ENCODE measurements at regions not wholly inside any gene's neighbourhood (a gene's known extent, or its start where the extent isn't known, plus 50 kb on each side); places are given as distances from the start of the nearest gene placed in this dataset.
A peak's percentile ranks its signal among the peaks of the same experiment; 100 is the strongest.

DNA sequence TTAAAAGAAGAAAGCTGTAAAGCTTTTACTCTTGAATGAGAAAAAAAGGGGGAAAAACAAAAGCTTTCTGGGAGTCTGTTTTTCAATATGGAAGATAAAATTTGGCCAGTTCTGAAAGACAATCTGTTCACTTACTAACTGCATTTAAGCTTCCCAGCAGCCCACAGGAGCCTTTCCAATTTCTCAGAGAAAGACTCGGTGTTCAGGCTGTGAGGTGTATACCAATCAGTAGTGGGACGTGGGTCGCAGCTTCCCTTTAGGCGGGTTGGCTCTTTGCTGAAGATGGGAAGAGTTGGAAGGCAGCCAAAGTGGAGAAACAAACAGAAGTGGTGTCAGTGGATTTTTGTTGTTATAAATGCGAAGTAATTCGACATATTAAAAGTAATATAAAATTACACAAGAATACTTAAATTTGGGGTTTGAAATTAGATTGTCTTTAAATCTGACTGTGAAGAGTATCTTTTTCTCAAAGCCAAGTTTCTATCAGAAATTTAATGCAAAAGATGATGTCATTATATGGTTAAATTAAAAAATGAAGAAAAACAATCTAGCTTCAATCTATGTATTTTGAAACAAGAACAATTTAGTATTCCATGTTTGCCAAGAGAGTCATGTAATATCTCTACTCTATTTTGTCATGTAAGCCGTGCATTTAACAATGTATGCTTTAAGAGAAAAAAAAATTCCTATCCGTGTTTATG, 590.2 kb upstream of the ATXN7L3B start:
- intact Hi-C loops (cut with DNase I): no loop called here

DNA sequence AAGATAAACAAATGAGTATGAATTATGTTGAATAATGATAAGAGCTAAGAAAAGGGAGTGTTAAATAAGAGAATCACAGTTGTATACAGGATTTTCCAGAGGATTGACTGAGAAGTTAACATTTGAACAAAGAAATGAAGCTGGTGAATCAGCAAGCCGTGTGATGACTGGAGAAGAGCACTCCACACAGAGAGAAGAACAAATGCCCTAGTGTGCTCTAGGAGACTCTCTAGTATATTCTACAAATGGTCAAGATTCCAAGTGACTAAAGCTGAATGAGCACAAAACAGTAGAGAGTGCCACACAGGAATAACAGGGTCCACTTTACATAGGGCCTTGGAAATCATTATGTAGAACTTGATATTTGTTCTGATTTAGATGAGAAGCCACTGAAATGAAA, 587.1 kb upstream of the ATXN7L3B start:
- H3K9me3 ChIP-seq: no peaks in the 10 kb centered on the region
- H3K27ac ChIP-seq: no peak overlapping the region
- intact Hi-C loops (cut with DNase I): no loop called here
- peak; percentile 47 for ATAC-seq
- no peaks in the 10 kb centered on the region for H3K27me3 ChIP-seq
- no peak for DNase-seq
- TF ChIP-seq, protein P1, sequence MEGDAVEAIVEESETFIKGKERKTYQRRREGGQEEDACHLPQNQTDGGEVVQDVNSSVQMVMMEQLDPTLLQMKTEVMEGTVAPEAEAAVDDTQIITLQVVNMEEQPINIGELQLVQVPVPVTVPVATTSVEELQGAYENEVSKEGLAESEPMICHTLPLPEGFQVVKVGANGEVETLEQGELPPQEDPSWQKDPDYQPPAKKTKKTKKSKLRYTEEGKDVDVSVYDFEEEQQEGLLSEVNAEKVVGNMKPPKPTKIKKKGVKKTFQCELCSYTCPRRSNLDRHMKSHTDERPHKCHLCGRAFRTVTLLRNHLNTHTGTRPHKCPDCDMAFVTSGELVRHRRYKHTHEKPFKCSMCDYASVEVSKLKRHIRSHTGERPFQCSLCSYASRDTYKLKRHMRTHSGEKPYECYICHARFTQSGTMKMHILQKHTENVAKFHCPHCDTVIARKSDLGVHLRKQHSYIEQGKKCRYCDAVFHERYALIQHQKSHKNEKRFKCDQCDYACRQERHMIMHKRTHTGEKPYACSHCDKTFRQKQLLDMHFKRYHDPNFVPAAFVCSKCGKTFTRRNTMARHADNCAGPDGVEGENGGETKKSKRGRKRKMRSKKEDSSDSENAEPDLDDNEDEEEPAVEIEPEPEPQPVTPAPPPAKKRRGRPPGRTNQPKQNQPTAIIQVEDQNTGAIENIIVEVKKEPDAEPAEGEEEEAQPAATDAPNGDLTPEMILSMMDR (IDR thresholded peaks at IDR 0.05): no peak
- H3K4me1 ChIP-seq: no peaks in the 10 kb centered on the region
- no peaks in the 10 kb centered on the region for H3K36me3 ChIP-seq
- no peak overlapping the region for H3K4me3 ChIP-seq

More for the DNA sequence above, 590.2 kb upstream of the ATXN7L3B start:
- Histone ChIP-seq H3K36me3 (no peaks in the 10 kb centered on the region), H3K27ac (no peak overlapping the region), H3K4me1 (no peaks in the 10 kb centered on the region), H3K4me3 (no peak overlapping the region), H3K27me3 (no peaks in the 10 kb centered on the region), H3K9me3 (no peaks in the 10 kb centered on the region)
- no peak for DNase-seq
- TF ChIP-seq, protein P1 (IDR thresholded peaks at IDR 0.05): no peak
- ATAC-seq: no peak

DNA sequence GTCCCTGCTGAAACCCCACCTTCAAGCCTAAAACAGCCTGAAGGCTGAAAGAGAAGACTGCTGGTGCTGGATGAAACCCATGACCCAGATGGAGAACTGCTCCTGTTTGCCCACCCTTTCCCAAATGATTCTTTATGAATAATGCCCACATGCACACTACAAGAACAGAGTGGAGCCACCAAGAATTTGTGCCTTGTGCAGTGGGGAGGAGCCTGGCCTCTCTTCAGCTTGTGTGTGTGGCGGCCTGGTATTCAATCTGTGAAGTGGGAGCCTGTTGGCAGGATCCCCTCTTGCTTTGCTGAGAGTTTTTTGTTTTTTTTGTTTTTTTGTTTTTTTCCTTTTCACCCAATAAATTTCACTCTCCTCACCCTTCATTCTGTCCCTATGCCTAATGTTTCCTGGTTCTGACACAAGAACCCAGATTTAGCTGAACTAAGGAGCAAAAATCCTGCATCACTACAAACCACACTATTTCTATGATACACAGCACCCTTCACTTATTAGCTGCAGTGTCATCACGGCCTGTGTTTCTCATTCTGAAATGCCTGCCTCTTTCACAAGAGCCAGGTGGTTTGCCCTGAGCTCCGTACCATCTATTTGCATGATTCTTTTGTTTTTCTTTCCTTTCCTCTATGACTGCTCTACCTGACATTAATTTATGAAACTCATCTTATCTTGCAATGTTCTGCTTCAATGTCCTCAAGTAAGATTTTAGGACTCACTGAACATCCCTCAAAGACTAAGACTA, 585.5 kb upstream of the ATXN7L3B start:
- DNase-seq: peak in 1 of 4 donors; percentile 9
- Histone ChIP-seq H3K27ac (no peak overlapping the region), H3K9me3 (no peaks in the 10 kb centered on the region), H3K4me3 (no peak overlapping the region), H3K36me3 (no peaks in the 10 kb centered on the region), H3K27me3 (no peaks in the 10 kb centered on the region), H3K4me1 (no peaks in the 10 kb centered on the region)
- intact Hi-C loops (cut with DNase I): no loop called here
- TF ChIP-seq, protein P1 (IDR thresholded peaks at IDR 0.05): no peak
- no peak for ATAC-seq

DNA sequence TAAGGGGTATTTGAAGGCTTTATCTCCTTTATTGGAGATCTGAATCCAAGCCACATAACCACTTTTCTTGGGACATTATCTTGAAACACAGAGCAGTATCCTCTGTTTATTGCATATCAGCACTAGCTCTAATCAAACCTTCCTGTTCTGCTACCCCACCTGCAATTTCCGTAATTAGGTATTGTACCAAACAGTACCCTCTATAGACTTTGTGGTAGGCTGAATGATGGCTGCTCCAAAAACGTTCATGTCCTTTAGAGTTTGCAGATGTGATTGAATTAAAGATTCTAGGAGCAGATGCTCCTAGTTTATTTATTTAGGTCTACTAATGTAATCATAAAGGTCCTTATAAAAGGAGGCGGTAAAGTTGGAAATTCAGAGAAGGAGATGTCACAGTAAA, 573.0 kb upstream of the ATXN7L3B start:
- TF ChIP-seq, protein P1 (IDR thresholded peaks at IDR 0.05): no peak

DNA sequence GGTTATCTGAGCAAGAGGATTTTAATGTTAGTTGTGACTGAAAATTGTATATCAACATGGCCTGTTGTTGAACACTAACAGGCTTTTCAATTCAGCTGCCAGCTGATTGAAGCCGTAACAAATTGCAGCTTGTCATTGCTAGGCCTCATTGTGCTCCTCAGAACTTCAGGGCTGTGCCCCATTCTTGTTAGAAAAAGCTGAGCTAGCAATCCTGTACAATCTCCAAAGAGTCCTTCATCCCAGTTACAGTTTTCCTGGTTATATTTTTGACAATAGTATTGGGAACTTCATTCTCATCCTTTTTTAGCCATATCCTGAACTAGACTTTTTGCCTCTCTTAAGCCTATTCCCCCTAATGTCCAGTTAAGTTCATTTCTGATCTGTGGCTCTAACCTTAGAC, 564.1 kb upstream of the ATXN7L3B start:
- Histone ChIP-seq H3K27me3 (no peaks in the 10 kb centered on the region), H3K4me3 (no peak overlapping the region), H3K27ac (no peak overlapping the region), H3K4me1 (no peaks in the 10 kb centered on the region), H3K9me3 (peaks cover 0 to 16% of the 10 kb centered on the region in 2 donors), H3K36me3 (no peaks in the 10 kb centered on the region)
- TF ChIP-seq, protein P1 (IDR thresholded peaks at IDR 0.05): no peak
- DNase-seq: no peak
- intact Hi-C loops (cut with DNase I): no loop called here
- no peak for ATAC-seq

More for the DNA sequence above, 573.0 kb upstream of the ATXN7L3B start:
- DNase-seq: no peak
- Histone ChIP-seq H3K27ac (no peak overlapping the region), H3K4me1 (no peaks in the 10 kb centered on the region), H3K9me3 (no peaks in the 10 kb centered on the region), H3K36me3 (no peaks in the 10 kb centered on the region), H3K4me3 (no peak overlapping the region), H3K27me3 (no peaks in the 10 kb centered on the region)
- intact Hi-C loops (cut with DNase I): no loop called here
- ATAC-seq: no peak
